ENCODE measurements at regions not wholly inside any gene's neighbourhood (a gene's known extent, or its start where the extent isn't known, plus 50 kb on each side); places are given as distances from the start of the nearest gene placed in this dataset.

- TF ChIP-seq POLR2AphosphoS5 (IDR thresholded peaks at IDR 0.05; ENCODE audit: low read depth) (no peak), CTCF (conservative IDR thresholded peaks at IDR 0.05; ENCODE audit: low read depth in 2 of 2) (no peak), ETS1 (IDR thresholded peaks at IDR 0.05) (no peak), EZH2 (IDR thresholded peaks at IDR 0.05; ENCODE audit: low read depth, unreplicated experiment) (no peak), EZH2phosphoT487 (IDR thresholded peaks at IDR 0.05; ENCODE audit: unreplicated experiment) (no peak), ZNF114 (CRISPR knock-in tag; IDR thresholded peaks at IDR 0.05) (no peak), REST (IDR thresholded peaks at IDR 0.05; ENCODE audit: unreplicated experiment) (no peak)
Measured at GRCh38 chr5:3032513-3032912, 281.0 kb upstream of the IRX2 start.
